ENCODE measurements at regions not wholly inside any gene's neighbourhood (a gene's known extent, or its start where the extent isn't known, plus 50 kb on each side); places are given as distances from the start of the nearest gene placed in this dataset.

- TF ChIP-seq POLR2A (IDR thresholded peaks at IDR 0.05) (no peak), POLR2AphosphoS5 (IDR thresholded peaks at IDR 0.05) (no peak), CTCF (IDR thresholded peaks at IDR 0.05) (no peak), EP300 (IDR thresholded peaks at IDR 0.05) (no peak)
Measured at GRCh38 chr13:47112903-47113299, 216.0 kb upstream of the HTR2A start.

Data from sigmoid colon (tissue), 4 donors.